Prostate gland (tissue), 2 donors: ENCODE measurements at regions not wholly inside any gene's neighbourhood (a gene's known extent, or its start where the extent isn't known, plus 50 kb on each side); places are given as distances from the start of the nearest gene placed in this dataset.

Experiments
- CTCF ChIP-seq, 4 experiments: fragments of 200-600 bp in 2 of 4; fragments of 450-650 bp in 2 of 4; sonication (generic) in 2 of 4; IDR thresholded peaks; 1 replicate in 3 of 4; 2 replicates in 1 of 4; pipeline ENCODE4 v1.5.1; 2016 to 2019; ENCODE audit warnings: antibody characterized with exemption in 4 of 4, mild to moderate bottlenecking in 2 of 4, moderate library complexity in 2 of 4
- POLR2AphosphoS5 ChIP-seq: sonication (generic); formaldehyde crosslinking; IDR thresholded peaks from one replicate; pipeline ENCODE4 v1.6.1; 2017; ENCODE audit warnings: antibody characterized with exemption

GRCh38 chr9:118896324-118897000 lies 472.8 kb downstream of the BRINP1 start:
- no peak for TF ChIP-seq POLR2AphosphoS5
- no peak for TF ChIP-seq CTCF (IDR thresholded peaks at IDR 0.05)
